Stimulated activated CD8-positive, alpha-beta memory T cell treated with anti-CD3 and anti-CD28 coated beads, Interleukin-7, amount 100 ng/mL, for 24 hours (primary cell): ENCODE measurements at regions not wholly inside any gene's neighbourhood (a gene's known extent, or its start where the extent isn't known, plus 50 kb on each side); places are given as distances from the start of the nearest gene placed in this dataset.

ENCODE experiments used
- DNase-seq: peaks from one replicate; pipeline ENCODE4 v3.0.0-alpha.2; 2020; ENCODE audit warnings: low read depth

- DNase-seq, result no peak
These were observed 488.9 kb downstream of the SH2D4B start for GRCh38 chr10:81026591-81026990.

GRCh38 chr10:81027223-81027622 is 489.5 kb downstream of the SH2D4B start:
- DNase-seq, result no peak

GRCh38 chr10:81027706-81028105 is 490.0 kb downstream of the SH2D4B start:
- no peak for DNase-seq

GRCh38 chr10:81031774-81032173 is 494.1 kb downstream of the SH2D4B start:
- DNase-seq, result no peak

- DNase-seq, result no peak
These were observed 496.7 kb downstream of the SH2D4B start for GRCh38 chr10:81034383-81034782.

GRCh38 chr10:81036257-81036656 is 498.6 kb downstream of the SH2D4B start:
- no peak for DNase-seq

GRCh38 chr10:81040031-81040430 is 502.3 kb downstream of the SH2D4B start:
- no peak for DNase-seq

- DNase-seq, result no peak
These were observed 503.2 kb downstream of the SH2D4B start for GRCh38 chr10:81040940-81041339.

GRCh38 chr10:81042647-81043046 is 504.9 kb downstream of the SH2D4B start:
- no peak for DNase-seq

- DNase-seq, result no peak
These were observed 527.8 kb downstream of the SH2D4B start for GRCh38 chr10:81065474-81065873.

GRCh38 chr10:81068460-81068859 is 530.8 kb downstream of the SH2D4B start:
- no peak for DNase-seq

- DNase-seq, result no peak
These were observed 533.5 kb downstream of the SH2D4B start for GRCh38 chr10:81071087-81071796.

- DNase-seq, result no peak
These were observed 535.5 kb downstream of the SH2D4B start for GRCh38 chr10:81073155-81073554.

- DNase-seq, result no peak
These were observed 544.4 kb downstream of the SH2D4B start for GRCh38 chr10:81081887-81082620.

GRCh38 chr10:81082621-81083376 is 545.1 kb downstream of the SH2D4B start:
- no peak for DNase-seq

GRCh38 chr10:81093056-81093455 is 555.4 kb downstream of the SH2D4B start:
- no peak for DNase-seq

GRCh38 chr10:81095238-81095637 is 557.5 kb downstream of the SH2D4B start:
- DNase-seq, result no peak

- DNase-seq, result no peak
These were observed 558.9 kb downstream of the SH2D4B start for GRCh38 chr10:81096558-81096957.

GRCh38 chr10:81101062-81101461 is 563.4 kb downstream of the SH2D4B start:
- no peak for DNase-seq

- no peak for DNase-seq
These were observed 566.8 kb downstream of the SH2D4B start for GRCh38 chr10:81104494-81104893.

GRCh38 chr10:81108516-81109199 is 571.0 kb downstream of the SH2D4B start:
- no peak for DNase-seq

- DNase-seq, result no peak
These were observed 571.6 kb downstream of the SH2D4B start for GRCh38 chr10:81109200-81109752.
